GM18505 (cell line): ENCODE measurements at regions not wholly inside any gene's neighbourhood (a gene's known extent, or its start where the extent isn't known, plus 50 kb on each side); places are given as distances from the start of the nearest gene placed in this dataset.

ENCODE experiments used
- ATAC-seq: cut with Tn5 transposase; IDR thresholded peaks from one replicate; pipeline ENCODE4 v1.9.1; 2021; ENCODE audit not compliant: unreplicated experiment
- POLR2A ChIP-seq: IDR thresholded peaks from 4 replicates; pipeline ENCODE4 v1.6.1; 2011; ENCODE audit warnings: borderline replicate concordance; ENCODE audit not compliant: insufficient read depth, insufficient read length; ENCODE audit errors: extremely low read depth

- no peak for ATAC-seq
- TF ChIP-seq POLR2A = no peak
Measured at GRCh38 chr4:123698556-123698955, 302.0 kb downstream of the SPRY1 start.

GRCh38 chr4:123699880-123700771 lies 303.5 kb downstream of the SPRY1 start:
- no peak for TF ChIP-seq POLR2A
- ATAC-seq = no peak

GRCh38 chr4:123701131-123701575 lies 304.6 kb downstream of the SPRY1 start:
- no peak for ATAC-seq
- TF ChIP-seq POLR2A = no peak

- ATAC-seq = no peak
- no peak for TF ChIP-seq POLR2A
Measured at GRCh38 chr4:123705419-123705818, 308.8 kb downstream of the SPRY1 start.

- ATAC-seq = no peak
- no peak for TF ChIP-seq POLR2A
Measured at GRCh38 chr4:123706973-123707372, 310.4 kb downstream of the SPRY1 start.

- TF ChIP-seq POLR2A = no peak
- ATAC-seq = no peak
Measured at GRCh38 chr4:123708902-123709301, 312.3 kb downstream of the SPRY1 start.

GRCh38 chr4:123709336-123709735 lies 312.7 kb downstream of the SPRY1 start:
- no peak for ATAC-seq
- TF ChIP-seq POLR2A = no peak

GRCh38 chr4:123731035-123731434 lies 334.4 kb downstream of the SPRY1 start:
- no peak for ATAC-seq
- no peak for TF ChIP-seq POLR2A

- no peak for TF ChIP-seq POLR2A
- no peak for ATAC-seq
Measured at GRCh38 chr4:123737156-123737555, 340.6 kb downstream of the SPRY1 start.

GRCh38 chr4:123739806-123740205 lies 343.2 kb downstream of the SPRY1 start:
- no peak for TF ChIP-seq POLR2A
- no peak for ATAC-seq

GRCh38 chr4:123740236-123740635 lies 343.6 kb downstream of the SPRY1 start:
- TF ChIP-seq POLR2A = no peak
- ATAC-seq = no peak

- ATAC-seq = no peak
- TF ChIP-seq POLR2A = no peak
Measured at GRCh38 chr4:123741906-123742305, 345.3 kb downstream of the SPRY1 start.

- ATAC-seq = no peak
- TF ChIP-seq POLR2A = no peak
Measured at GRCh38 chr4:123743848-123744247, 347.3 kb downstream of the SPRY1 start.

GRCh38 chr4:123744664-123745290 lies 348.2 kb downstream of the SPRY1 start:
- no peak for TF ChIP-seq POLR2A
- no peak for ATAC-seq
